Stimulated activated CD8-positive, alpha-beta memory T cell treated with anti-CD3 and anti-CD28 coated beads, Interleukin-7, amount 100 ng/mL, for 4 hours (primary cell): ENCODE measurements at regions not wholly inside any gene's neighbourhood (a gene's known extent, or its start where the extent isn't known, plus 50 kb on each side); places are given as distances from the start of the nearest gene placed in this dataset.

ENCODE experiments used
- DNase-seq, 2 donors: peaks; one replicate each; pipeline ENCODE4 v3.0.0-alpha.2; 2020; ENCODE audit warnings: low read depth in 2 of 2

DNA sequence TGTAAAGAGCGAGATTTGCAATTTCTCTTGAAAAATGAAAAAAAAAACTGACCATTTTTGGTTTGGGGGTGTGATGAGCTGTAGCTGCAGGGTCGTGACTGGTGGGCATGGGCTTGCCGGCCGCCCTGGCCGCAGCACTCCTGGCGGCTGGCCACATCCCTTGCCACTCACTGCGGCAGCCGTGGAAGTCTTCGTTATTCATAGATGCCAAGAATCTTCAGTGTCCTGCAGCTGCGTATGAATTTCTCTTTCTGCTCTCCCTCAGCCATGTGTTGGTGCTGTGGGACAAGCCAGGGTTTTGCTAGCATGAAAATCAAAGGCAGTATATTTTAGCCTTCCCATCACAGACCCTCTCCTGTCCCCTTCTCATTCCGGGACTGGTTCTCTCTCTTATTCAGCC is 151.7 kb upstream of the TSHZ3 start:
- DNase-seq, result no peak

GRCh38 chr19:31501427-31502195 is 152.4 kb upstream of the TSHZ3 start:
- no peak for DNase-seq

- no peak for DNase-seq
Measured at GRCh38 chr19:31502536-31503170, 153.4 kb upstream of the TSHZ3 start.

DNA sequence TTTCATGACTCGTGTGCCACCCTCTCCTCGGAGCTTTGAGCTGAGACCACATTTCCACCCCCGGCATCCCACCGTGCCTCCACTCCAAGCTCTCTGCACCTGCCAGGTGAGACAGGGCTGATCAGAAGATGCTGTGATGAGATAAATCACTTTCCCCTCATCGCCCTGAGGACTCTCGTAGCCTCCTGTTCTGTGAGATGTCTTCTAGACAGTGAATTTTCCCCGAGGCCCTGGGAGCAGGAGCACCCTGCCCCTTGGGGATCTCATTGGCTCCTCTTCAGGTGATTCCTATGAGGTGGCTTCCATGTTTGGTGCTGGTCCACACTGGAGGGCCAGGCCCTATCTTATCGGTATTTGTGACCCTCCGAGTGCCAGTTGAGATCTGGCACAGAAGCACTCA is 154.0 kb upstream of the TSHZ3 start:
- DNase-seq, result no peak

DNA sequence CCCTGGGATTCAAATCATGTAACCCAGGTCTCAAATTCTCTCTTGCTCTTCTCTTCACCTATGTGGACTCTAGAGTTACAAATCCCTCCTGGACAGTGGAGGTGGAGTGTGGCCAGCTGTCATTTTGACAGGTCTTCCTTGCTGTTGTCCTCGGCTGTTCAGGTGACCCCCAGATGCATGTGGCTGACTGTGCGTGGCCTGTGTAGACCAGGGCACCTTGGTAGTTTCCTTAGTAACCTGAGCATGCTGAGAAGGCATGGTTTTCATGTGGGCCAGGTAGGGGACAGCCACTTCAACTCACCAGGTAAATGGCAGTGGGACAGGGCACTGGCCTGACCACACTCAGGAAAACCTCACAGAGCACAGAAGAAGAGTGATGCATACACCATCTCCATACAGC is 155.0 kb upstream of the TSHZ3 start:
- DNase-seq, result no peak

DNA sequence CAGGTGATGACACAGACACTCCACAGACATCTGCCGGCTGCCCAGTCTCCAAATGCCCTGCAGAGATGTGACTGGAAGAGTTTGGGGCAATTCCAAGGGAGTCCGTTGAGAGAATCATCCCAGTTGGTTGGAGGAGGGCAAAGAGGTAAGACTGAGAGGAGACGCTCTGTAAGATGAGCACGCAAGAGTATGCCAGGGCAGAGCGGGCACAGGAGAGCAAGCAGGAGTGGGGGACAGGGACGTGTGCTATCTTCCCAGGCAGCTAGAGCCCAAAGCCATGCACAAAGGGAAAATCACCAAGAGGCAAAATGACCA is 156.3 kb upstream of the TSHZ3 start:
- DNase-seq, result no peak

DNA sequence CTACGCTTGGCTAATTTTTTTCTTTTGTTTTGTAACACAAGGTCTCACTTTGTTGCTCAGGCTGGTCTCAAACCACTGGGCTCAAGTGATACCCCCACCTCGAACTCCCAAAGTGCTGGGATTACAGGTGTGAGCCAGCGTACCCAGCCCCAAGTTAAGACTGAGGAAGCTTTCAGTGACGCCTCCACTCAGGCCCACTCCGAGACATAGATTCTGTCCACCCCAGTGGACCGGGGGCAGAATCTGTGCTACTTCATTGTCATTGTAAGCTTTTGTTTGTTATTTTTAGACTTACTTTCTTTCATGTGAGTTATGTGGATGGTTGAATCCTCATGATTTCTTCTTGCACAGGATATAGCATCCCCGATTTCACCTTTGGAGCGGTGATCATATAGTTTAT is 156.9 kb upstream of the TSHZ3 start:
- no peak for DNase-seq

DNA sequence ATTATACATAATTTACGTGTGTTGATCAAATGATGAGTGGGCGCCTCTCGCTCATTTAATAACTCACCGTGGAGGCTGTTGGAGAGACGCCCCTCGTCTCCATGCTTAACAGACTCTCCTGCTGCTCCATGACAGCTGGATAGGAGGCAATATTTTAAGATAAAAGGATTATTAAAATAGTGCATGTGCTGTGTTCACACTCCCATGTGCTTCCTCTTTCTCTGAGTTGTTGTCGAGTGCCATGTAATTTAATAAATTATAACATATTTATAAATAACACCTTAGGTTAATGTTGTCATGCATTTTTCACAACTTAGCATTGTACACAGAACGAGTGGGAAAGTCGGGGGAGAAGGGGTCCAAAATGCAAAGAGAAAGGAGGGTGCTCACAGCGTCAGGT is 161.4 kb upstream of the TSHZ3 start:
- no peak for DNase-seq

DNA sequence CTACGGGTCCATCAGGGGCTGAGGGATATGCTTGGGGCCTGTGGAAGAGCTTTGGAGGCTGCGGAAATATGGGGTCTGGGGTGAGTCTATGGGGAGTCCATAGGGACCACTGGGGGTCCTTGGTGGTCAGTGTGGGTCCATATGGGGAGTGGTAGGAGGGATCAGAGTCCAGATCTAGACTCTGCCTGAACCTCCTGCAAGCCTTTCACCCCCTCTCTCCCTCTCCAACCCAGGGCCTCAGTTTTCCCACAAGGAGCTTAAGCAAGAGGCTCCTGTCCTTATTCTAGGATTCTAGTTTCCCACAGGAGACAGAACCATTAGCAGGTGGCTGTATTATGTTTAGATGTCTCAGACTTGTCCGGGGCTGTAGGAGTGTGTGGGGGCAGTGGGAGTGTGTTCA is 161.9 kb upstream of the TSHZ3 start:
- DNase-seq, result no peak

DNA sequence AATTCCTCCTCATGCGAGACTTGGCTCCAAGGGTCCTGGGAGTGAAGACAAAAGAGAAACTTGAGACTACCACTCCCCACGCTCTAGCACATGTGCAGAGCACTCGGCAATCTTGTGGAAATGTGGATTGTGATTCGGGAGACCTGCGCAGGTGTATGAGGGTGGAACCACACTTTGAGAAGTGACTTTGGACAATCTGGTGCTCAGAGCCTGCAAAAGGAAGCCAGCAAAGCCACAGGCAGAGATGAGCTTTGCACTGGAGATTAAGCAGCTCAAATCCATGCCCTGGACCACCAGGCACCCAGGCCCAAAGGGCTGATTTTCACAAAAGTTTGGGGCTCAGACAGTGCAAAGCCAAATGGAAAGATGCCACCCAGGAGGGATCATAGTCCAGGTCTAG is 162.5 kb upstream of the TSHZ3 start:
- DNase-seq, result no peak

DNA sequence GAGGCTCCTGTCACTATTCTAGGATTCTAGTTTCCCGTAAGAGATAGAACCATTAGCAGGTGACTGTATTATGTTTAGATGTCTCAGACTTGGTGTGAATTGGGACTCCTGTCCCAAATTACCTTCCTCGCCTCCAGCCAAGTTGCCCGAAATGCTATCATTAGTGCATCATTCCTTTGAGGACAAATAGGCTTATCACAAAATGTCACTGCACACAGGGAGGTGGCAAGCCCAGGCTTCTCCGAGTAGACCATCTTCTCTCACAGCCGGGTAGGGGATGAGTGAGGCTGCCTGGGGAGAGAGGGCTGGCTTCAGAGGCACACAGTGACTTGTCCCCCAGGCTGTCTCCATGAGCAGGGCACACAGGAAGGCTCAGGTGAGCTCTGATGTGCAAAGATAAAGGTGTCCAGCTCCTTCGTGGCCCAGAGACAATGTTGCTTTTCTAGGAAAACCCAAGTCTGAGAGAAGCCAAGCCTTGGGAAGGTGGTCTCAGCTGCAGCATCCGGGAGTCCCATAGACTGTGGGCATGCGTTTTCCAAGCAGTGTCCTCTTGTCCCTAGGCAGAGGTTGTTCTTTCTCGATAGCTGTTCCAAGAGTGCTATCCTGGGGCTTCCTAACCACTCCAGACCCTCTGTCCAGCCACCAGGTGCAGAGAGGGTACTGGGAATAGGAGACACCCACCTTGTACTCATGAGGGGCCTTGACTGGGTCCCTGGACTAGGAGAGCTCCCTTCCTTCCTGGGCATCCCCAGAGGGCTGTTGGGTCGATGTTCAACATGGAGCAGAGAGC is 163.1 kb upstream of the TSHZ3 start:
- DNase-seq, result no peak

- DNase-seq, result no peak
Measured at GRCh38 chr19:31513841-31514240, 164.6 kb upstream of the TSHZ3 start.

DNA sequence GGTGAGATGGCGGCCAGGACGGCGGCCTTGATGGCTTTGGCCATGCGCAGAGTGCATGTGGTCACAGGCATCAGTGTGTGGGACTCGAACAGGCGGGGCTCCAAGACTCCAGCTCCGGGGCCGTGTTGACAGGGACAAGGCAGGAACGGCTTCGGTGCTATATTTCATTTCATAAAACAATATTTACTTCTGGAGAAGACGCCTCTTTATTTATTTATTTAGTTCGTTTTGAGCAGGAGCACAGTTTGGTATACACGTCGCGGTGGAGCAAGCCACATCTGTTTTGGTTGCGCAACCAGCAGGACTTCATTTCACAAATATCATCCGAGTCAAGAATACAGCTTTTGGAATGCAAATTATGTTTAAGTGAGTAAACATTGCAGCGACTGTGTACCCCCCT is 166.7 kb upstream of the TSHZ3 start:
- no peak for DNase-seq

GRCh38 chr19:31516756-31517155 is 167.5 kb upstream of the TSHZ3 start:
- DNase-seq, result no peak

- DNase-seq, result no peak
Measured at GRCh38 chr19:31517224-31518180, 168.3 kb upstream of the TSHZ3 start.

- no peak for DNase-seq
Measured at GRCh38 chr19:31518216-31519020, 169.2 kb upstream of the TSHZ3 start.

- no peak for DNase-seq
Measured at GRCh38 chr19:31519256-31519655, 170.0 kb upstream of the TSHZ3 start.

GRCh38 chr19:31519908-31520307 is 170.7 kb upstream of the TSHZ3 start:
- no peak for DNase-seq

DNA sequence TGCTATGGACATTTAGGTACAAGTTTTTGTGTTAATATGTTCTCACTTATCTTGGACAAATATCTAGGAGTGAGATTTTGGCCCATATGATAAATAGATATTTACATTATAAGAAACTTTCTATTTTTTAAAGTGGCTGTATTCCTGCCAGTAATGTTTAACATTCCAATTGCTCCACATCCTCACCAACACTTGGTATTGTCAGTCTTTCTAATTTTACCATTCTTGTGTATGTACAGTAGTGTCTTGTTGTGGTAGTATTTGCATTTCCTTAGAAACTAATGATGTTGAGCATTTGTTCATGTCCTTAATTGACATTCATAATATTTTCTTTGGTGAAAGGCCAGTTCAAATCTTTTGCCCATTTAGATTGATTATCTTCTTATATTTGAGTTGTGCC is 171.4 kb upstream of the TSHZ3 start:
- DNase-seq, result no peak

GRCh38 chr19:31525610-31526147 is 176.4 kb upstream of the TSHZ3 start:
- DNase-seq, result no peak

DNA sequence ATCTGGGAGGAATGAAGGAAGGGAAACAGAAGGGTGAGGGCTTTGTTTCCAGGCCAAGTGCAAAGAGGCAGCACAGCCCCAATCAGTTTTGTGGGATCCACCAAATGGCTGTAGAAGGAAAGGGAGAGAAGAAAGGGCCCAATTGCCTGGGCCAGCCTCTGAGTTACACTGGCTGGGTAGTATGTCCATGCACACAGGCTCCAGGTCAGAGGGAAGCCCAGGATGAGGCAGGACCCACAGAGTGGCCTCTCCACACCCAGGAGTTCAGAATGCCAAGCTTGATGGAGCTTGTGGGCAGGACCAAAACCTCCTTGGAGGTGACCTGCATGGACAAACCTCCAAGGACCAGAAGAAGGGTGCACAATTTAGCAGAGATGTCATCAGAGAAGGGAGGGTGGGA is 178.2 kb upstream of the TSHZ3 start:
- DNase-seq, result no peak
